ENCODE measurements at regions not wholly inside any gene's neighbourhood (a gene's known extent, or its start where the extent isn't known, plus 50 kb on each side); places are given as distances from the start of the nearest gene placed in this dataset.

- Mint-ChIP-seq H3K27ac (no peak overlapping the region), H3K36me3 (no peaks in the 10 kb centered on the region), H3K4me3 (no peak overlapping the region), H3K4me1 (ENCODE audit: unreplicated experiment) (no peaks in the 10 kb centered on the region), H3K9me3 (no peaks in the 10 kb centered on the region), H3K27me3 (no peaks in the 10 kb centered on the region)
- no peak for TF ChIP-seq CTCF (conservative IDR thresholded peaks at IDR 0.05)
- DNase-seq (ENCODE audit: extremely low spot score, unreplicated experiment), result no peak
Measured at GRCh38 chr13:73547239-73547638, 488.4 kb downstream of the KLF5 start.

GRCh38 chr13:73544175-73544574, 485.4 kb downstream of the KLF5 start:
- H3K36me3 Mint-ChIP-seq, result no peaks in the 10 kb centered on the region
- TF ChIP-seq CTCF (conservative IDR thresholded peaks at IDR 0.05), result no peak
- H3K4me3 Mint-ChIP-seq, result no peak overlapping the region
- H3K27ac Mint-ChIP-seq, result no peak overlapping the region
- H3K4me1 Mint-ChIP-seq (ENCODE audit: unreplicated experiment), result no peaks in the 10 kb centered on the region
- H3K27me3 Mint-ChIP-seq, result no peaks in the 10 kb centered on the region
- H3K9me3 Mint-ChIP-seq, result no peaks in the 10 kb centered on the region
- no peak for DNase-seq (ENCODE audit: extremely low spot score, unreplicated experiment)

- H3K36me3 Mint-ChIP-seq, result no peaks in the 10 kb centered on the region
- peak overlapping the region; percentile 62 for H3K27ac Mint-ChIP-seq
Measured at GRCh38 chr13:73542446-73542845, 483.6 kb downstream of the KLF5 start.

GRCh38 chr13:73536865-73537264, 478.1 kb downstream of the KLF5 start:
- H3K27ac Mint-ChIP-seq, result no peak overlapping the region
- no peaks in the 10 kb centered on the region for H3K27me3 Mint-ChIP-seq
- DNase-seq (ENCODE audit: extremely low spot score, unreplicated experiment), result no peak
- no peak overlapping the region for H3K4me3 Mint-ChIP-seq
- no peak for TF ChIP-seq CTCF (conservative IDR thresholded peaks at IDR 0.05)
- peaks cover 14% of the 10 kb centered on the region for H3K4me1 Mint-ChIP-seq (ENCODE audit: unreplicated experiment)
- no peaks in the 10 kb centered on the region for H3K9me3 Mint-ChIP-seq
- H3K36me3 Mint-ChIP-seq, result no peaks in the 10 kb centered on the region

More at GRCh38 chr13:73542446-73542845, 483.6 kb downstream of the KLF5 start:
- DNase-seq (ENCODE audit: extremely low spot score, unreplicated experiment), result no peak
- Mint-ChIP-seq H3K27me3 (no peaks in the 10 kb centered on the region), H3K9me3 (no peaks in the 10 kb centered on the region), H3K4me3 (no peak overlapping the region), H3K4me1 (ENCODE audit: unreplicated experiment) (peaks cover 5% of the 10 kb centered on the region)
- TF ChIP-seq CTCF (conservative IDR thresholded peaks at IDR 0.05), result no peak

- Mint-ChIP-seq H3K36me3 (no peaks in the 10 kb centered on the region), H3K4me3 (no peak overlapping the region), H3K27me3 (no peaks in the 10 kb centered on the region), H3K4me1 (ENCODE audit: unreplicated experiment) (peaks cover 14% of the 10 kb centered on the region), H3K9me3 (no peaks in the 10 kb centered on the region), H3K27ac (no peak overlapping the region)
- DNase-seq (ENCODE audit: extremely low spot score, unreplicated experiment), result no peak
- TF ChIP-seq CTCF (conservative IDR thresholded peaks at IDR 0.05), result no peak
Measured at GRCh38 chr13:73535341-73535740, 476.5 kb downstream of the KLF5 start.

GRCh38 chr13:73532987-73533510, 474.2 kb downstream of the KLF5 start:
- peaks cover 14% of the 10 kb centered on the region for H3K4me1 Mint-ChIP-seq (ENCODE audit: unreplicated experiment)
- no peak for TF ChIP-seq CTCF (conservative IDR thresholded peaks at IDR 0.05)
- H3K4me3 Mint-ChIP-seq, result no peak overlapping the region
- H3K9me3 Mint-ChIP-seq, result no peaks in the 10 kb centered on the region
- no peak overlapping the region for H3K27ac Mint-ChIP-seq
- no peaks in the 10 kb centered on the region for H3K27me3 Mint-ChIP-seq
- H3K36me3 Mint-ChIP-seq, result no peaks in the 10 kb centered on the region
- DNase-seq (ENCODE audit: extremely low spot score, unreplicated experiment), result no peak

Data from type B pancreatic cell (in vitro differentiated cells).